Endodermal cell (in vitro differentiated cells): ENCODE measurements at regions not wholly inside any gene's neighbourhood (a gene's known extent, or its start where the extent isn't known, plus 50 kb on each side); places are given as distances from the start of the nearest gene placed in this dataset.

Experiments
- DNase-seq: peaks from one replicate; pipeline ENCODE4 v3.0.0-alpha.2; 2017
- H3K27ac ChIP-seq: 2 replicates; pipeline ENCODE4 v1.5.1; 2013; ENCODE audit warnings: mild to moderate bottlenecking, low read depth, low read length, moderate library complexity
- H3K27me3 ChIP-seq: 2 replicates; pipeline ENCODE4 v1.6.1; 2013; ENCODE audit warnings: mild to moderate bottlenecking, low read length, moderate library complexity; ENCODE audit not compliant: insufficient read depth, control insufficient read depth, poor library complexity, severe bottlenecking
- H3K36me3 ChIP-seq: 2 replicates; pipeline ENCODE4 v1.7.0; 2013; ENCODE audit warnings: mild to moderate bottlenecking, low read length, moderate library complexity; ENCODE audit not compliant: control insufficient read depth, insufficient read depth
- H3K4me1 ChIP-seq: one replicate; pipeline ENCODE4 v1.7.0; 2013; ENCODE audit warnings: low read length; ENCODE audit not compliant: control insufficient read depth, insufficient read depth
- H3K4me3 ChIP-seq: 2 replicates; pipeline ENCODE4 v1.5.1; 2013; ENCODE audit warnings: mild to moderate bottlenecking, low read length, moderate library complexity
- H3K9ac ChIP-seq: 2 replicates; pipeline ENCODE4 v1.6.1; 2013; ENCODE audit warnings: mild to moderate bottlenecking, low read length, moderate library complexity; ENCODE audit not compliant: poor library complexity, severe bottlenecking; ENCODE audit errors: extremely low read depth
- H3K9me3 ChIP-seq: 2 replicates; pipeline ENCODE4 v1.6.1; 2013; ENCODE audit warnings: mild to moderate bottlenecking, low read length, moderate library complexity; ENCODE audit not compliant: control insufficient read depth
- H3K27ac Mint-ChIP-seq: 2 replicates; pipeline ENCODE4 v1.8.0; 2020; ENCODE audit warnings: mixed read lengths
- H3K27me3 Mint-ChIP-seq: 2 replicates; pipeline ENCODE4 v1.8.0; 2021; ENCODE audit warnings: mild to moderate bottlenecking, mixed read lengths; ENCODE audit not compliant: insufficient read depth
- H3K36me3 Mint-ChIP-seq: 2 replicates; pipeline ENCODE4 v1.8.0; 2020; ENCODE audit warnings: low read depth, mixed read lengths
- H3K4me1 Mint-ChIP-seq: 2 replicates; pipeline ENCODE4 v1.8.0; 2020; ENCODE audit warnings: mixed read lengths
- H3K4me3 Mint-ChIP-seq: 2 replicates; pipeline ENCODE4 v1.8.0; 2020; ENCODE audit warnings: mild to moderate bottlenecking, moderate library complexity, mixed read lengths
- H3K9me3 Mint-ChIP-seq: 2 replicates; pipeline ENCODE4 v1.8.0; 2020; ENCODE audit warnings: mild to moderate bottlenecking, mixed read lengths
- CTCF ChIP-seq: fragments of 200-600 bp; sonication (generic); conservative IDR thresholded peaks from 2 replicates; pipeline ENCODE4 v1.5.0; 2021; ENCODE audit warnings: antibody characterized with exemption, mild to moderate bottlenecking
- WGBS, 2 experiments: methylation state at CpG; one replicate each; pipeline versions ENCODE4 v1.1.5 to v1.1.7; 2013; ENCODE audit warnings: missing lambda C conversion rate in 2 of 2, mixed read lengths in 1 of 2; ENCODE audit not compliant: insufficient coverage in 1 of 2, insufficient read length in 1 of 2; 5-methylcytosine and 5-hydroxymethylcytosine counted together

- Mint-ChIP-seq H3K9me3 (no peaks in the 10 kb centered on the region), H3K4me1 (no peaks in the 10 kb centered on the region), H3K4me3 (no peak overlapping the region), H3K36me3 (no peaks in the 10 kb centered on the region), H3K27me3 (no peaks in the 10 kb centered on the region), H3K27ac (no peak overlapping the region)
- no peak for DNase-seq
- Histone ChIP-seq H3K27ac (no peak overlapping the region), H3K27me3 (no peaks in the 10 kb centered on the region), H3K9me3 (no peaks in the 10 kb centered on the region), H3K9ac (no peak overlapping the region), H3K4me1 (no peaks in the 10 kb centered on the region), H3K4me3 (no peak overlapping the region), H3K36me3 (no peaks in the 10 kb centered on the region)
- TF ChIP-seq CTCF, result no peak
Measured at GRCh38 chr2:187198136-187198535, 249.9 kb downstream of the CALCRL start.

- H3K27ac ChIP-seq, result no peak overlapping the region
- H3K4me3 ChIP-seq, result no peak overlapping the region
- Mint-ChIP-seq H3K4me1 (no peaks in the 10 kb centered on the region), H3K9me3 (no peaks in the 10 kb centered on the region), H3K4me3 (no peak overlapping the region), H3K27me3 (no peaks in the 10 kb centered on the region), H3K36me3 (no peaks in the 10 kb centered on the region), H3K27ac (no peak overlapping the region)
- no peaks in the 10 kb centered on the region for H3K36me3 ChIP-seq
- no peak for TF ChIP-seq CTCF
- H3K9me3 ChIP-seq, result no peaks in the 10 kb centered on the region
- H3K9ac ChIP-seq, result no peak overlapping the region
- H3K4me1 ChIP-seq, result no peaks in the 10 kb centered on the region
- DNase-seq, result no peak
- no peaks in the 10 kb centered on the region for H3K27me3 ChIP-seq
Measured at GRCh38 chr2:187194049-187194448, 254.0 kb downstream of the CALCRL start.

GRCh38 chr2:187188783-187189631 lies 259.0 kb downstream of the CALCRL start:
- H3K36me3 ChIP-seq, result no peaks in the 10 kb centered on the region
- no peak overlapping the region for H3K4me3 Mint-ChIP-seq
- H3K27ac Mint-ChIP-seq, result no peak overlapping the region
- no peak overlapping the region for H3K4me3 ChIP-seq
- no peaks in the 10 kb centered on the region for H3K4me1 Mint-ChIP-seq
- H3K27ac ChIP-seq, result no peak overlapping the region
- H3K4me1 ChIP-seq, result no peaks in the 10 kb centered on the region
- WGBS, 2 experiments, result 78 to 89% methylated on average over 1 to 4 of the region's 4 CpGs
- H3K9me3 ChIP-seq, result no peaks in the 10 kb centered on the region
- no peaks in the 10 kb centered on the region for H3K27me3 Mint-ChIP-seq
- TF ChIP-seq CTCF, result no peak
- DNase-seq, result no peak
- no peaks in the 10 kb centered on the region for H3K9me3 Mint-ChIP-seq
- H3K27me3 ChIP-seq, result no peaks in the 10 kb centered on the region
- no peak overlapping the region for H3K9ac ChIP-seq
- no peaks in the 10 kb centered on the region for H3K36me3 Mint-ChIP-seq
